HL-60 (cell line): ENCODE measurements at regions not wholly inside any gene's neighbourhood (a gene's known extent, or its start where the extent isn't known, plus 50 kb on each side); places are given as distances from the start of the nearest gene placed in this dataset.

Experiments used
- POLR2AphosphoS5 ChIP-seq: IDR thresholded peaks from 2 replicates; pipeline ENCODE4 v1.6.1; 2012; ENCODE audit warnings: low read depth
- TF ChIP-seq, protein P1 (sequence below): IDR thresholded peaks from one replicate; pipeline ENCODE4 v1.5.1; 2011; ENCODE audit warnings: low read length, control low read depth, inconsistent platforms; ENCODE audit not compliant: insufficient read depth

DNA sequence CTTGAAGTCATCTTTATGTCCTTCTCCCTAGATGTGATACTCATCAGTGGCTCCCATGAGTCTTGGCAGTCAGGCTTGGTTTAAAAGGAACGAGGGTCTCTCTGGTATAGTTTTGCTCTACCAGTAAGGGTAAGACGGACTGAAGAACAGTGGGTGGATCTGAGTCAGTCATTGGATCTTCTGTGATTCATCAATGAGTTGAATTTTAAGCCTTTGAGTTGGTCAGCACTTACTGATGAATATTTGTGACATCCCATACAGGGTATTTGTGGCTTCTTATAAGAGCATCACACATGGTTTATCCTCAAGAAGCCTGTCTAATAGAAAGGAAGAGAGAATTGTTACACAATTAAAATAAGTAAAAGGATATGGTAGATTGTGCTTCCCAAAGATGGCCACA, 87.3 kb upstream of the NAMPT start:
- TF ChIP-seq, protein P1, sequence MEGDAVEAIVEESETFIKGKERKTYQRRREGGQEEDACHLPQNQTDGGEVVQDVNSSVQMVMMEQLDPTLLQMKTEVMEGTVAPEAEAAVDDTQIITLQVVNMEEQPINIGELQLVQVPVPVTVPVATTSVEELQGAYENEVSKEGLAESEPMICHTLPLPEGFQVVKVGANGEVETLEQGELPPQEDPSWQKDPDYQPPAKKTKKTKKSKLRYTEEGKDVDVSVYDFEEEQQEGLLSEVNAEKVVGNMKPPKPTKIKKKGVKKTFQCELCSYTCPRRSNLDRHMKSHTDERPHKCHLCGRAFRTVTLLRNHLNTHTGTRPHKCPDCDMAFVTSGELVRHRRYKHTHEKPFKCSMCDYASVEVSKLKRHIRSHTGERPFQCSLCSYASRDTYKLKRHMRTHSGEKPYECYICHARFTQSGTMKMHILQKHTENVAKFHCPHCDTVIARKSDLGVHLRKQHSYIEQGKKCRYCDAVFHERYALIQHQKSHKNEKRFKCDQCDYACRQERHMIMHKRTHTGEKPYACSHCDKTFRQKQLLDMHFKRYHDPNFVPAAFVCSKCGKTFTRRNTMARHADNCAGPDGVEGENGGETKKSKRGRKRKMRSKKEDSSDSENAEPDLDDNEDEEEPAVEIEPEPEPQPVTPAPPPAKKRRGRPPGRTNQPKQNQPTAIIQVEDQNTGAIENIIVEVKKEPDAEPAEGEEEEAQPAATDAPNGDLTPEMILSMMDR = no peak
- TF ChIP-seq POLR2AphosphoS5 = no peak
